ENCODE measurements at regions not wholly inside any gene's neighbourhood (a gene's known extent, or its start where the extent isn't known, plus 50 kb on each side); places are given as distances from the start of the nearest gene placed in this dataset.

DNA sequence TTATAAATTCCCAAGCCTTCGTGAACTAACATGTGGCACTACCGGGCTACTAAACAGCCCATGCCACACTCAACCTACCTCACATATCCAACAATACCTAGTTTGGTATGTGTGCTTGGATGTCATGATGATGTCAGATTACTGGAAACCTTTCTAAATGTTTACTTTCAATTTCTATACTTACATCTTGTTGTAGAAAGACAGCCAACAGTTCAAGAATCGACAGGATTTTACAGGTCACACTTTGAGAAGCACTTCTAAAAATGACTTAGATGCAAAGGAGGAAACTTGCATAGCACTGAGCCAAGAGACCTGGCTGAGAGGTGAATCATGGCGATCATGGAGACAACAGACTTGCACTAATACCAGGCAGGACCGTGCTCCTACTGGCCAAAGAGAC lies 209.9 kb downstream of the COL4A1 start:
- DNase-seq, result no peak

DNA sequence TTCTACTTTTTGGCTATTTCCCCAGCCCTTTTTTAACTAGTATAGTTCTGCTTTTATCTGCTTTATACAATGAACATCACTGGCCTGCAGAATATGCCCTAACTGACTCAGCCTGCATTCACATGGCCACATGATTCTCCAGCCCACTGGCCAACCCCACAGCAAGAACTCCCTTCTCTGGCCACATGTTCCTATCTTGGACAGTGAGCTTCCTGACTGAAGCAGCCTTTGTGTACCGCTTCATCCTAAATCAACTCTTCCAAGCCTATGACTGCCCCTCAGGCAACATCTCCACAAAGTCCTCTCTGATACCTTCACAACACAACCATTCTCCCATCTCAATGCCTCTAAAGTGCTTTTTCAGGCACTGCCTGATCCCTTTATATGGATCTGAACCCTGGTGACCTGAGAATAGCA lies 214.1 kb downstream of the COL4A1 start:
- no peak for DNase-seq

DNA sequence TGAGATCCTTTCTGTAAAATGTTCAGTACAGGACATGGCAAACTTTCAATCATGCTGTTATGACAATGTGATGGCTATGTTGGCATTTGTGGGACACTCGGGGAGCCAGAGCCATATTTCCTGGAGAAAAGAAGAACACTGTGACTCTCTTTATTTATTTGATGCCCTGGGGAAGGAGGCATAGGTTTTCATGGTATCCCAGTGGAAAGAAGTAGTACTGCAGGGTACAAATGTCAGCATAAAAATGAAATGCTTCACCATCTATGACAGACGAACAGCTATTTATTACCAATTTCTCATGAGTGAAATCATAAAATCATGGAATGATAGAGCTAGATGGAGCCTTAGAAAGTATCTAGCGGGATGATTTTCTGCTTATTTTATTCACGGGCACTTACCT lies 217.1 kb downstream of the COL4A1 start:
- no peak for DNase-seq

DNA sequence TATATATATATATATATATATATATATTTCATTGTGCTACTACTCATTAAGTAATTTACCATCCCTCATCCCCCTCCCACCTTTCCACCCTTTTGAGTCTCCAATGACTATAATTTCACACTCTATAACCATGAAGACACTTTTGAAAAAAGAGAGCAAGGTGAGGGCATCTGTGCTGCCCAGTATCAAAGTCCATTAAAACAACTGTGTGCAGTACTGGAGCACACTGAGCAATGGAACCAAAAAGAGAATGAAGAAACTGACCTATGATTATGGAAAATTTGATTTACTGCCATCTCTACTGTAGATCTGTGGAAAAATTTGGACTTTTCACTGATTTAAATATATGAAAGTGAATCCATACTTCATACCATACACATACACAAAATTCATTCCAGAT lies 217.9 kb downstream of the COL4A1 start:
- DNase-seq, result no peak

DNA sequence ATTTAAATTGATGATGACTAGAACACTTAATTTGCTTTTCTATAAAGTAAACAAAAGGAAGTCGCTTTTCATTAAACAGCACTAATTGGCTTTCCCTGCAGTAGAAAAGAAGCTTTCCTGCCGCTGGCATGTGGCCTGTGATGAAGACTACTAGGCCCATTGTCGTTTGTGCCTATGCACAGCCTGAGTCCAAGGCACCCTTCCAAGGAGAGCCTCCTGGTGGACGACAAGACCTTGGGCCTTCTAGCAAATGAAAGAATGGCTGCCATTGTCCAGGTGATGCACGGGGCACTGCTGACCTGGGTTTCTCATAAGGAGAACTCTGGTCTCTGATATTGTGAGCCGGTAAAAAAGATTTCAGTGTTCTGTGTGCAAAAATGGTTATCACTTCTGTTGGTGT lies 233.0 kb downstream of the COL4A1 start:
- no peak for DNase-seq

DNA sequence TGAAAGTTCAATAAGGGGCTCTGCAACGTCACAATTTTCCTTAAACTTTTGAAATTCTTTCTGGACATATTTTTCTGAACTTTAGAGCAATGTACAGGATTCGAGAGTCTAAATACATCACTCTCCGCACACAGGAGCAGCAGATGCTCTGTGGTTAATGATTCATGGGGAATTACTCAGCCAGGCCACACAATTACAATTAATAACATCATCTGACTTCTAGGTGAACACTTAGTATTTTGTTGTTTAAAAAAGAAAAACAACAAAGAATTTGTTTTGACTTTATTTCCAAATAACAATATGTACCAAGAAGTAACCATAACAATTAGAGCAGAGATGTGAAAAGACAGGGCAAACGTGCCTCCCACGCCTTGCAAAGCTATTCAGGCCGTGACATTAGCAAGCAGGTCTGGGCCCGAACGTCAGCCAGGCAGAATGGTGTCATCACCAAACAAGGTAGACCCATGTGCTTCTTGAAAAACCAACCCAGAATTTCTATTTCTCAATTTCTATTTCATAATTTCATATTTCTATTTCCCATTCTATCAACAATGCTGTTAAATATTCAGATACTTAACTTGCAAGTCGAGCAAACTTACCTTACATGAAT lies 236.3 kb downstream of the COL4A1 start:
- DNase-seq, result no peak

DNA sequence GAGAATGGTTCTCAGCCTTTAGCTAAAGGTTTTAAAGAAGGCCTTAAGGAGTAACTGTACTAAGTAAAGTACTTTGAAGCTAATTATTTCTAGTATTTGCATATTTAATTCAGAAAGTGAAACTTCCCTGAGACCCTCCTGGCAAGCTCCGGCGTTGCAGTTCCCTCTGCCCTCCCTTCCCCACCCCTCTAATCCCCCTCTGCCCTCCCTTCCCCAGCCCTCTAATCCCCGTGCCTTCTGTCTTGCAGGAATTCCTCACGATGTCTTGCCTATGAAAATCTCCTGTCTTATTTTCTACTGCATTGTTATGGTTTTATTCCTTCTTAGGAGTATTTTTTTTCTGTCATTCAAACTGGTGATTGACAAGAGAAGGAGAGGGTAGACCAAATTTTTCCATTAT lies 236.9 kb downstream of the COL4A1 start:
- DNase-seq, result peak; percentile 50

DNA sequence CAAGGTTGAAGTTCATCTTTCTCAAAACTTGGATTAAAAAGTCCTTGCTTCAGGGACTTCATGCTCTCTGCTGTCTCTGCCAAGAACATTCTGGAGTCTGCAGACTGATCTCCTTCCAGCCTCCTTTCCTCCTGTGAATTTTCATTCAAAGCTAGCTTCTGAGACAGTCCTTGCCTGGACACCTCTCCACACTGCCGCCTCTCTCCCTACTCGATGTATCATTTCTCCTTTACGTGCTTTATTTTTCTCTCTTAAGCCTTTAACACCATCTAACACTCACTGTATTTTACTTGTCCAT lies 238.8 kb downstream of the COL4A1 start:
- DNase-seq, result no peak

DNA sequence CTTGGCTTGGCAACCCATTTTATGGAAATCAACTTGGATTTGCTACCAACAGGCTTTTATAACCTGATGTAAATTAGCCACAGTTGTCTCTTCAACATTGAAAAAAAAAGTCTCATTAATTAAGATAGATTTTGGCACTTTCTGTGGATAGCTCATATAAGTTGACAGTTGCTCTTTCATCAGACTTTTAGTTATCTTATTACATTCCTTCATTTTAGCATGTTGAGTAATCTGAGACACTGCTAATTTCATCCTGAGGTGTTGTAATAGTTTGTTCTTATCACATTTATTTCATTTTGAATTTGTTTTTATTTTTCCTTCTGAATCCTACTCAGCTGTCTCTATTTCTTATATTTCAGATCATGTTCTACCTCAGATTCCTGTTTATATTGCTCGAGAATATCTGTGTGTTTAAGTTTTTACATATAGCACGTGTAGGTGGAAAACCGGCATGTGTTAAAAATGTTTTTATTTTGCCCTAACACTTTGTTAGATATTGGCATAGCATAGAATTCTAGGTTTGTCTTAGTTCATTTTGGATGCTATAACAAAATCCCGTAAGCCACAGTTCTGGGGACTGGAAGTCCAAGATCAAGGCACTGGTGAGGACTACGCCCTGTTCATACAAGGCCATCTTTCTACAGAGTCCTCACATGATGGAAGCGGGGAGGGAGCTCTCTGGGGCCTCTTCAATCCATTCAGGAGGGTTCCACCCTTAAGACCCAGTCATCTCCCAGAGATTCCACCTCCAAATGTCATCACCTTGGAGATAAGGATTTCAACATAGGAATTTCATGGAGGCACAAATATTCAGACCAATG lies 239.4 kb downstream of the COL4A1 start:
- DNase-seq, result no peak

DNA sequence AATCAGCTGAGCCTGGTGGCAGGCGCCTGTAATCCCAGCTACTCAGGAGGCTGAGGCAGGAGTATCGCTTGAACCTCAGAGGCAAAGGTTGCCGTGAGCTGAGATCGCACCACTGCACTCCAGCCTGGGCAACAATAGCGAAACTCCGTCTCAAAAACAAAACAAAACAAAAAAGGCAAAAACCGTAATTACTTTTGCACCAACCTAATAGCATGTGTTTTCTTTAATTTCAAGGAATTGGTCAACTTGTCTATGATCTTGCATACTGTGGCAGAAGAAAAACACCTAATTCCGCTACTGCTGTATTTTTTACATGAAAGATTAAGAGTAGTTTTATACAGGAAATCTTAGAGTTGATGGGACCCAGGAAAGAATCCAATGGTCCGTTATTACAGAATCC lies 241.2 kb downstream of the COL4A1 start:
- no peak for DNase-seq

DNA sequence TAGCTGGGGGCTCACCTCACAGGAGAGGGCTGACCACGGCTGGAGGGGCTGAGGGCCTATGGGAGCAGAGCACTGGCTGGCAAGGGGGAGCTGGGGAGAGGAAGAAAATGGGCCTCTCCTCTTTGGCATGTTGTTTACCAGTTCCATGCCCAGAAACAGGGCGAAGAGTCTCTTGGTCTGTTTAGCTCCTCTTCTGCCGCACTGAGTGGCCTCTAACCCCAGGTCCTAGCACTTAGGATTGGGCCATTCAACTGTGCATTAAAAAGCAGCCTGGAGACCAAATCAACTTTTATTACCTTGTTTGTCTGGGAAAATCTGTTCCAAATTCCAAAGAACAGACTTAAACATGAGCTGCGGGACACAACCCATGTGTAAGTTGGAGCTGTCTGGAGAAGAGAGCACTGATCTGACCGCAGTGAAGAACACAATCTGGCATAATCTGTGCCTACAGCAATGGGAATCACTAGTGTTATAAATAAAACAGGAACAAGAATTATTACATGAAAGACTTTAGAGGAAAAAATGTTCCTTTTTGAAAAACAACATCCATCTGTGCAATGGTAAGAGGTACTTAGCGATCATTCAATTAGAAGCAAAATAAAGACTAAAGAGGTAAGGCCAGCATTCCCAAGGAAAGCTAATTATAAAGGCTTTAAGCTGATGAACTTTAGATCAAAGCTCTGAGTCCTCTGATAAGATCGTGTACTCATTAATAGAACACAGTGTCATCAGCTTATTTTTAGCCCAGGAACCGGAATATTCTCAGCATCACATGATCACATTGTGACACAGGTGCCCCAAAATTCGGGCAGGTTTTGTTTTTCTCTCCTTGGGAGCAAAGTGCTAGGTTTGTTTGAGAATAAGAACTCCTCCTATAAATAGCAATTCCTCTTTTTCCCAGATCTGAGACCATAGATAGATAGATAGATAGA lies 243.2 kb downstream of the COL4A1 start:
- no peak for DNase-seq

DNA sequence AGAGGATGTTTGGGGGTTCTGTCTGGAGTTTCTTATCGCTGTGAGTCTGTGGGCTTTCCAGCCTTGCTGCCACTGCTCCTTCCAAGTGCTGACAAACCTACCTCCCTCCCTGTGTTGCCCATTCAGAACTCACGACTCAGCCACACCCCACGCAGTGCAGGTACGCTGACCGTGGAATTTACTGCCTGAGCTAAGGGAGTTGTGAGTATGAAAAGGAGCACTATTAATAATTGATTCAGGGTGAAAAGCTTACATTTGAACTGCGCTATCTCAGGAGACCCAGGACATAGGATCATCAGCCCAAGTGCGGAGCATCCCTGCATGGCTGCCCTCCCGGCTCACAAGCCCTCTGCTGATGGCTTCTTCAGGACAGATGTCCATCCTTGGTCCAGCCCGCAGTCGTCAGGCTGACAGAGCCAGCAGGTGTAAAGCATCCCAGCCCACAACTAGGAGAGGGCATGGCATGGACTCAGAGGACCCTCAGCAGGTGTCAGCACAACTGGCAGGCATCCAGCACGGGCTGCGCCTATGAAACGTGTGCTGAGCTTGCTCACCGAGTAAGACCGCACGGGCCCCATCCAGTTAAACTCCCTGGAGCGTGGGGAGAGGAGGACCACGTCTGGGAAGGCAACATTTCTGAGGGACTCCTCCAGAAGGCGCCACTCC lies 244.0 kb downstream of the COL4A1 start:
- peak; percentile 13 for DNase-seq

DNA sequence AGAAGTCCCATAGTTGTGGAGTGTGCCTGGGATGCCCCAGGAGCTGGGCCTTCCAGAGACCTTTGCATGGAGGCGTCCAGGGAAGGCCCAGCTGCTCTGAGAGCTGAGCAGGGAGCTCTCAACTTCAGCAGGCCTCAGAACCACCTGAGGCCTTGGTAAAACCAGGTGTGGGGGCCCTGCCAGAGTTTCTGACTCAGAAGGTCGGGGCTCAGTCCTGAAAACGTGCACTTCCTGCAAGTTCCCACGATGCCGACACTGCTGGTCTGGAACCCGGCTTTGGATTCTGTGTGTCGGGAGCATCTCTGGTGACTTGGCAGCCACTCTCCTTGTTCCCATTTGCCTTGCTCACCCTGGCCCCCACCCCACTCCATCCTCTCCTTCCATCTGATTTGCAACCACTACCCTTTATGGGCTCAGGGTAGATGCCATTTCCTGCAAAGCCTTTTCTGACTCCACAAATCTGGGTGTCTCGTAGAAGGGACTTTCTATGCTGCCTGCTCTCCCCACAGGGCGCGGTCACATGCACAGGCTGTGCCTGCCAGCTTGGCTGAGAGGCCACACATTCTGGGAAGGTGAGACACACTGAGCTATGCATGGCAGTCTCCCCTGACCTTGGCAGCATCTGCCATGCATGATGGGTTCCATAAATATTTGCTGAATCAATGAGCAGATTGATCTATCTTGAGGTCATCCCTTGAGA lies 244.7 kb downstream of the COL4A1 start:
- DNase-seq, result peak; percentile 27

DNA sequence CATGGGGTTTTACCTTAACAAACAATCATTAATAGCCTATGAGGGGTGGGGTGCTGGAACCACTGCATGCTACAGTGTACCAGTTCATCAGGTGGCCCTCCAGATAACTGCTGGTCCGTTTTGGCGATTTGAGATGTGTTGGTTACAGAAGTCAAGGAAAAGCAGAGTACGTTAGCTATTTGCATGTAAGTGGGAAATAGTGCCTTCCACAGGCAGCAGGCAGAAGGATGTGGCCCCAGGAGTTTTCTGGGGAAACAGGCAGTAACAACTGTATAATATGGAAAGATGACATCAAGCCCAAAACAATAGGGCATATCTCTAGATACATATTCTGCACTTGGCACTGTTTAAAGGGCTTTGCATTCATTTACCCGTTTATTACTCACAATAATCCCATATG lies 245.7 kb downstream of the COL4A1 start:
- DNase-seq, result no peak

DNA sequence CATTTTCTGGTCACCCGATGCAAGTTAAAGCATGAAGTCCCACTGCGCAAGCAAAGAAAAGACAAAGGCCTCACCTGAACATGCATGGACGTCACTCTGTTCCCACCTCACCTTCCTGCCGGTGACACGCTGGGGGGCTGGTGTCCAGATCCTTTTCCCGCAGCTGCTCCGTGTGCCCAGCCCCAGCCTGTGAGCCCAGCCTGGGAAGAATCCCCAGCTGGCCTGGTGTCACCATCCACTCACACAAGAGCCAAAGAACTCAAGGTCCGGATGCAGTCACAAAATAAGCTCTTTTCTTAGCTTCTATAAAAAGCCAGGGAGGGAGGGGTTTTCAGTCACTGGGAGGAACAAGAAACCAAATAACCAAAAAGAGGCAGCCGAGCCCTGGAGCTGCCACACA lies 249.9 kb downstream of the COL4A1 start:
- DNase-seq, result no peak

DNA sequence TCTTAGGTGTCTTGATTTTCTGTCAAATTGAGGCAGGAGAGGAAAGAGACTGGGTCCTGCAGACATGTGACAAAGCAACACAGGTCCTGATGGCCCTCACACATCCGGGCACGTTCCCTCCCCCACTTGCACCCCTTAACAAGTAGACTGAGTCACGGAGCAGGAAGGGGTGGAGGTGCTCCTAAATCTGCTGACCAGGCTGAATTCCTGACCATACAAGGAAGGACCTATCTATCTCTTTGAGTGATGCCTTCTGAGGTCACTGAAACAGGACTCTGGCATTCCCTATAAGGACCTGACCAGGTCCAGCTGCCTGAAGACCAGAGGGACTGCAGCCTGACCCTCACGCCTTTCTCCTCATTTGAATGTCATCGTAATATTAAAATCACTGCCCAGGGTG lies 250.3 kb downstream of the COL4A1 start:
- no peak for DNase-seq

DNA sequence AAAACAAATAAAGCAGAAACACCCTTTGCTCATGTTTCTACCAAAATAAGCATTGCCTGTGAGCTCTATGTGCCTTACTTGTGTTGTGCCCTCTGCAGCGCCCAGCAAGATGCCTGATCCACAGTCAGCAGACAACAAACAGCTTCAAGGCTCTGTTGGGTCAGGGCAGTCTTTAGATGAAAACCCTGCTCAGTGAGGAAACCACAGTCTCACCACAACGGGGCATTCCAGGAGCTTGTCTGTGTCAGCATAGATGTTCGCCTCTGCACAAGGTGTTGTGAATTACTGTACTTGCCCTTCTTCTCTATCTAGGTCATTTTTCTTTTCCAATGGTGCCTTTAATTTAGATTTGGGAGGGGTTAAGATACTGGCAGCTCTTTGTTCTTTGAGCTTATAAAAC lies 251.9 kb downstream of the COL4A1 start:
- DNase-seq, result no peak

DNA sequence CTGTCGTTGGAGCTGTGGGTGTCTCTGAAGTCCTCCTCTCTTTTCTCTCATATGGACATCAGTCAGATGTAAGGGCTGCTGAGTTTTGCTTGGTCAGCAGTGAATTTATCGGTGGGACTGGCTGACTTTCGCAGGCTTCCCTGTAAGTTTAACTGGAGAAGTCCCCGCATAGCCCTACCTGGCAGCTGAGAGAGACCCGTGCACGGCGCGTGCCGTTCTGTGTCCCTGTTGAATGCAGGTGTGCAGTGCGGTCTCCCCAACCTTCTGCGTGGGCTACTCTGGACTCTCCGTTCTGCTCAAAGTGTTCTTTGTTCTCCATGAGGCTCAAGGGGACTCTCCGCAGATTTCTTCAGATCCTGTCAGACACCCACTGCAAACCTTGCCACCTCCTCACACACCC lies 252.9 kb downstream of the COL4A1 start:
- DNase-seq, result no peak

DNA sequence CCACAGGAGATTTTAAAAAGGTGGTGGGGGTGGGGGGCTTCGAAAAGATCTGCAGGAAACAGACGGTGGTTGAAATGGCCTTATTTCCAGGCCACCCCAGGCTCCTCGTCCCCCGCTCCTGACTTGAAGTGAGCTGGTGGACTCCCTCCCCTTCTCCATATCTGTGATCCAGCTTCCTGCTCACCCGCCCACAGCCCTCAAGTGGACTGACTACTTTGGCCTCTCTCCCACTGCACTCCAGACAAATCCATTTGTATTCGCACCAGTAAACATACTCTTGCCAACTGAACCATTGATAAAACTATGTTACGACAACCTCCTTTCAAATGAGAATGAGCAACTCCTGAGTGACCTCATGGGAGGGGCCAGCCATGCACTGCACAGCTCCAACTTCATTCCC lies 259.5 kb downstream of the COL4A1 start:
- peak; percentile 77 for DNase-seq

DNA sequence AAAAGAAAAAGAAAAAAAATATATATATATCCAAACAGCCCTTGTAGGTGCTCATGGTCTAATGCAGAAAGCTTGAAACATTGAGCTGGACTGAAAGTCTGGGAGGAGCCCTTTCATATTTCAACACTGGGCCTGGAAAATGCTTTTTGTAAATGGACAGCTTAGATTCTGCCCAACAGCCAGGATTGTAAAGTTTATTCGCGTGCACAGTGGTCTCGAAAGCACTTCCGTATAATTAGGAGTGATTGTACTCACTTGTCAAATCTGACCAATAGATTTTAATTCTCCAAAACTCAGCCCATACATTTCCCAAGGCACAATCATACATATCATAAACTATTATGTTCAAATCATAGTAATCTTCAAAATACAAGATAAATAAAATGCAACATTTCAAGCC lies 260.1 kb downstream of the COL4A1 start:
- no peak for DNase-seq

DNA sequence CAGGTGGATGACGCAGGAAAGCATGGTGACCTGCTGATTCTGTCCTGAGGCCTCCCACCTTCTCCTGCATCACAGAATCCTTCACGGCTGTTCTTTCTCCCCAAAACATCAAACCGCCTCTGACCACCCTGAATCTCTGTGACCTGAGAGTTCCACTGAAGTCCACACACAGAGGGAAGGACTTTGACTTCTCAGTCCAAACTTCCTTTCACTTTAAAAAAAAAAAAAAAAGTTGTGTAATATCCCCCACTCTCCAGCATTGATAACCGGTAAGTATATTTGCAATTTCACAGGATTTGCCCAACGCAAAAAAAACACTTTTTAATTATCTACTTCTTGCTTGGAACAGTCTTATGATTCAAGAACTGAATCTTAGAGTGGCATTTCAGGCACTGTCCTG lies 259.5 kb upstream of the IRS2 start:
- DNase-seq, result no peak

DNA sequence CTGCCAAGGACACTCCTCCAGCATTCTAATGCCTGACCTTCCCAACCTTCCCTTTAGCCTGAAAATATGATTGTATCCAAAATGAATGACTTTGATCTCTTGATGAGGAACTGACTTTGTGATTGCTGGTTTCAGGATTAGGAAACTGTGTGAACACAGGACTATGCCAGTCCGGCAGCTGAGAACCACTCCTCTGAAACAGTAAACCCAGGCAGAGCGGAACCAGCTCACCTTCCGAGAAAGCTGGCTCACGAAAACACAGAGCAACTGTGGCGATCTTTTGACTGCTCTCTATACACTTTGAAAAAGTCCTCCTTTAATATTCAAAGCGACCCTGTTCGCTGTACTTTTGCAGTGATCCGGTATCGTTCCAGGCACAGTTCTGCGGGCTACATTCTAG lies 258.8 kb upstream of the IRS2 start:
- DNase-seq, result no peak
